Activated B cell treated with CpG ODN at 0.5 μM for 24 hours (primary cell): ENCODE measurements at regions not wholly inside any gene's neighbourhood (a gene's known extent, or its start where the extent isn't known, plus 50 kb on each side); places are given as distances from the start of the nearest gene placed in this dataset.

ENCODE experiments used
- ATAC-seq: fragments of 200-7000 bp; cut with Tn5 transposase; one replicate; pipeline ENCODE4 v1.10.0; 2021; ENCODE audit warnings: low read depth, mild to moderate bottlenecking, moderate library complexity
- CTCF ChIA-PET: fragments of 350-600 bp; sonication (Branson Sonifier 250); formaldehyde crosslinking; loops from one replicate; lab custom pipeline; 2021; ENCODE audit warnings: antibody characterized with exemption; lab: Charles Lee
- POLR2A ChIA-PET: fragments of 350-600 bp; sonication (Branson Sonifier 250); formaldehyde crosslinking; loops from one replicate; lab custom pipeline; 2021; ENCODE audit warnings: antibody characterized with exemption; lab: Charles Lee
- DNase-seq: peaks from one replicate; pipeline ENCODE4 v3.0.0; 2022
- H3K27ac Mint-ChIP-seq: one replicate; pipeline ENCODE4 v1.8.0; 2020; ENCODE audit warnings: mixed read lengths
- H3K27me3 Mint-ChIP-seq: one replicate; pipeline ENCODE4 v1.8.0; 2021; ENCODE audit warnings: mixed read lengths
- H3K36me3 Mint-ChIP-seq: one replicate; pipeline ENCODE4 v1.8.0; 2021; ENCODE audit warnings: low read depth, mixed read lengths
- H3K4me1 Mint-ChIP-seq: one replicate; pipeline ENCODE4 v1.8.0; 2021; ENCODE audit warnings: mixed read lengths
- H3K4me3 Mint-ChIP-seq: one replicate; pipeline ENCODE4 v1.8.0; 2020; ENCODE audit warnings: mild to moderate bottlenecking, mixed read lengths
- H3K9me3 Mint-ChIP-seq: one replicate; pipeline ENCODE4 v1.8.0; 2020; ENCODE audit warnings: mixed read lengths
- intact Hi-C: fragments of 100-400 bp; cut with micrococcal nuclease; formaldehyde crosslinking; loops from one replicate; pipeline ENCODE4 v1.15.1; 2024
- TF ChIP-seq, protein P1 (sequence below): fragments of 200-600 bp; IDR thresholded peaks from one replicate; pipeline ENCODE4 v1.8.0; 2022; ENCODE audit warnings: antibody characterized with exemption, mild to moderate bottlenecking

DNA sequence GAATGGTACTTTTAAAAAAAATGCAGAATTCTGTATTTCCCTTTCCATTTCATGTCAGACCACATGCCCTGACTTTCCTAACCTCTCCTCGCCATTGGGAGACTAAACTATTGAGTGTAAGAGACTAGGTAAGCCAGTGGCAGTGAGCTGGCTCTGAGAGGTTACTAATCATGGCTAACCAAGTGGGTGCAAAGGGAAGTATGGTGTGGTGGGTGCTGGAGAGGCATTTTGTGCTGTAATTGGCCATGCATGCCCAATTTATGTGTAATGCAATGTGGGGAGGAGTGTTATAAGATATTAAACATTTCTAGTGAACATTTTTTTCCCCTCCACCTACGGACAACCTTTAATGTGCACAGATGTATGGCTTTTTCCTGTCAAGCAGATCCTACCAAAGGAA is 190.1 kb downstream of the LMO4 start:
- Mint-ChIP-seq H3K4me1 (peaks cover 2% of the 10 kb centered on the region), H3K27me3 (no peaks in the 10 kb centered on the region), H3K27ac (no peak overlapping the region), H3K36me3 (no peaks in the 10 kb centered on the region), H3K4me3 (no peak overlapping the region), H3K9me3 (peaks cover 2% of the 10 kb centered on the region)
- no peak for ATAC-seq
- ChIA-PET POLR2A (interaction anchor here (1.1 kb wide), 1 partner anchor 11 kb away, joined by 4 read pairs; no protein-coding TSS in a partner anchor), CTCF (no interaction called here)
- DNase-seq, result no peak
- TF ChIP-seq, protein P1, sequence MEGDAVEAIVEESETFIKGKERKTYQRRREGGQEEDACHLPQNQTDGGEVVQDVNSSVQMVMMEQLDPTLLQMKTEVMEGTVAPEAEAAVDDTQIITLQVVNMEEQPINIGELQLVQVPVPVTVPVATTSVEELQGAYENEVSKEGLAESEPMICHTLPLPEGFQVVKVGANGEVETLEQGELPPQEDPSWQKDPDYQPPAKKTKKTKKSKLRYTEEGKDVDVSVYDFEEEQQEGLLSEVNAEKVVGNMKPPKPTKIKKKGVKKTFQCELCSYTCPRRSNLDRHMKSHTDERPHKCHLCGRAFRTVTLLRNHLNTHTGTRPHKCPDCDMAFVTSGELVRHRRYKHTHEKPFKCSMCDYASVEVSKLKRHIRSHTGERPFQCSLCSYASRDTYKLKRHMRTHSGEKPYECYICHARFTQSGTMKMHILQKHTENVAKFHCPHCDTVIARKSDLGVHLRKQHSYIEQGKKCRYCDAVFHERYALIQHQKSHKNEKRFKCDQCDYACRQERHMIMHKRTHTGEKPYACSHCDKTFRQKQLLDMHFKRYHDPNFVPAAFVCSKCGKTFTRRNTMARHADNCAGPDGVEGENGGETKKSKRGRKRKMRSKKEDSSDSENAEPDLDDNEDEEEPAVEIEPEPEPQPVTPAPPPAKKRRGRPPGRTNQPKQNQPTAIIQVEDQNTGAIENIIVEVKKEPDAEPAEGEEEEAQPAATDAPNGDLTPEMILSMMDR, result no peak
- intact Hi-C loops, result no loop called here

DNA sequence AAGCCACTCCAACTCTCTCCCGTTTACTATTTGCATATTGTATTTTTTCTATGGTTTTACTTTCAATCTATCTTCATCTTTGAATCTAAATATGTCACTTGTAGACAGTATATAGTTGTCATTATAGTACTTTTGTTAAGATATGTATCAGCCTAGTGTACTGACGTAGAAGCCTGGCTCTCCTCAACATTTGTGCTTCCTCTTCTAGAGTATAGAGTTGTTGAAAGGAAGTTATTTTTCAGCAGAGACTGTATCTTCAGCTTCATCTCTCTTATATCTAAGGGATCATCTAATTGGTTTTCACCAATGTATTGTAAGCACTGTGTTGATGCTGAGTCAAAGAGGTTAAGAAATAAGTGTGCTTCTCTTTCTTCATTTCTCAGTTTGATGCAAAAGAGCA is 192.8 kb downstream of the LMO4 start:
- no peak for DNase-seq
- Mint-ChIP-seq H3K36me3 (no peaks in the 10 kb centered on the region), H3K9me3 (peaks cover 2% of the 10 kb centered on the region), H3K4me3 (no peak overlapping the region), H3K4me1 (peaks cover 2% of the 10 kb centered on the region), H3K27ac (no peak overlapping the region), H3K27me3 (peaks cover 3% of the 10 kb centered on the region)
- ChIA-PET CTCF (no interaction called here), POLR2A (no interaction called here)
- no peak for ATAC-seq
- intact Hi-C loops, result no loop called here
- TF ChIP-seq, protein P1, result no peak

DNA sequence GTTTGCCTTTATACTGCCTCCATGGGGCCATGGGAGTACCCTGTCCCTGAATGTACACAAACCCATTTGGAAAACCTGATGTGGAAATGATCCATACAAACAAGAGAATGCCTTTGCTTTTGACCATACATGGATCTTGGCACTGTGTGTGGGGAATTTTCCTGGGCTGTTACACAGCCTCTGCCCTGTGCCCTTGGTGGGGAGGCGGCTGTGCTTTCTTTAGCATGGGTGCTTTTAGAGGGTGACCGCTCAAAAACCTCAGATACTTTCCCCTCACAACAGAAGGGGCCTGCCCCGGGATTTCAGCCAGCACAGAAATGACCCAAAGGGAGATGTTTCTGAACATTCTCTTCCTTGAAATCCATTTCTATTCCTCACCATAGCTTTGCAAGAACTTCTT is 194.8 kb downstream of the LMO4 start:
- H3K27me3 Mint-ChIP-seq, result peaks cover 3% of the 10 kb centered on the region
- ATAC-seq, result no peak
- H3K4me1 Mint-ChIP-seq, result peaks cover 2% of the 10 kb centered on the region
- intact Hi-C loops, result no loop called here
- H3K36me3 Mint-ChIP-seq, result no peaks in the 10 kb centered on the region
- H3K27ac Mint-ChIP-seq, result no peak overlapping the region
- DNase-seq, result no peak
- TF ChIP-seq, protein P1, result no peak
- H3K9me3 Mint-ChIP-seq, result peaks cover 2% of the 10 kb centered on the region
- H3K4me3 Mint-ChIP-seq, result no peak overlapping the region
- POLR2A ChIA-PET, result no interaction called here
- CTCF ChIA-PET, result no interaction called here

DNA sequence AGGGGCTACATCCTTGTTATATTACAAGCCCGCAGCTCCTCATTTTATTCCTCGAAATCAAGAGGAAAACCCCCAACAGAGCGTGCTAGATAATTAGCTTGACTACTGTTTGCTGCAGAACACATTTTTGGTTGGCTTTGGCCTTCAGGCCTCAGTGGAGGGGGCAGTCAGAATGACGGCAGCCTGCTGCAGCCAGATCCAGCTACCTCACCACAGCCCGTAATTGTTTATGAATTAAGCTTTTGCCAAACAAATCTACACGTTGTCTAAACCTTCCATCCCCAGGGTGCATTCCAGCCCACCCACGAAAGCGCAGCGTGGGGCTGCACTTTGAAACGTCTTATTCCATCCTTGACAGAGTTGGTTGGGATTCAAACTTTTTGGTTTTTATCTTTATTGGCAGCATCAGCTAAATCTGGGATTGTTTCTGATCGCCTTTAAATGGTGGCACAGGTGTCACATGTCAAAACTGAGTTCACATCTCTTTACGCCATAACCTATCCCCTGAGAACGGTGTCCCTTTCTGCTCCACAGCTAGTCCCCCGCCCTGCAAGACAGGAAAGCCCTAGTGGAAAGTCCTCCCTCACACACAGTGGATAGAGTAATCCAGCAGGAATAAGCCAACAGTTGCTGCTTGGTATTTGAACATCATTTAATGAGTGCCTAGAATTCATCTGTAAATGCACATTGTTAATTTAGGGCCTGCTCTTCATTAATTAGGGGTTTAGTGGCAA is 195.5 kb downstream of the LMO4 start:
- Mint-ChIP-seq H3K27ac (no peak overlapping the region), H3K9me3 (peaks cover 2% of the 10 kb centered on the region), H3K4me3 (no peak overlapping the region), H3K4me1 (no peaks in the 10 kb centered on the region), H3K27me3 (peaks cover 3% of the 10 kb centered on the region), H3K36me3 (no peaks in the 10 kb centered on the region)
- POLR2A ChIA-PET, result no interaction called here
- CTCF ChIA-PET, result no interaction called here
- DNase-seq, result no peak
- ATAC-seq, result no peak
- intact Hi-C loops, result no loop called here
- TF ChIP-seq, protein P1, result no peak

DNA sequence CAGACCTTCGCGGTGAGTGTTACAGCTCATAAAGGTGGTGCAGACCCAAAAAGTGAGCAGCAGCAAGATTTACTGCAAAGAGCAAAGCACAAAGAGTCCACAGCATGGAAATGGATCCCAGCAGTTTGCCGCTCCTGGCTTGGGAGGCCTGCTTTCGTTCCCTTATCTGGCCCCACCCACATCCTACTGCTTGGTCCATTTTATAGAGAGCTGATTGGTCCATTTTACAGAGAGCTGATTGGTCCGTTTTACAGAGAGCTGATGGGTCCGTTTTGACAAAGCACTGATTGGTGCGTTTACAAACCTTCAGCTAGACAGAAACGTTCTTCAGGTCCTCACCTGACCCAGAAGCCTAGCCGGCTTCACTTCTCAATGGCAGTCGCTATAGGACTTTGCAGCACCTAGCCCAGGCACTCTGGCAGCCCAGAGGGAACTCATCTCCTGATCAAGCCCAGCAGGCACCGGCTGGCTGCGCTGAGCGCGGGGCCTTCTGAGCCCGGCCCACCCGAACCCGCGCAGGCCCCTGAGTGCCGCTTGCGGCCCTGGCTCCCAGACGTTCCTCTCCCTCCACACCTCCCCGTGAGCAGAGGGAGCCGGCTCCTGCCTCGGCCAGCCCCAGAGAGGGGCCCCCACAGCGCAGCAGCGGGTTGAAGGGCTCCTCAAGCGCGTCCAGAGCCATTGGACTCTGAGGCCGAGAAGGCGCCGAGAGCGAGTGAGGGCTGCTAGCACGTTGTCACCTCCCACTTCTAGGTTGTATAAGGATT is 200.3 kb downstream of the LMO4 start:
- Mint-ChIP-seq H3K4me1 (no peaks in the 10 kb centered on the region), H3K4me3 (no peak overlapping the region), H3K27me3 (peaks cover 3% of the 10 kb centered on the region), H3K9me3 (no peaks in the 10 kb centered on the region), H3K36me3 (no peaks in the 10 kb centered on the region), H3K27ac (no peak overlapping the region)
- POLR2A ChIA-PET, result no interaction called here
- CTCF ChIA-PET, result no interaction called here
- TF ChIP-seq, protein P1, result no peak
- no peak for ATAC-seq
- DNase-seq, result no peak
- intact Hi-C loops, result no loop called here
